Natural killer cell treated with Interleukin-12 subunit alpha and Interleukin-12 subunit beta and Interleukin-15 and Interleukin-18, amount 100 ng/mL, for 72 hours (primary cell): ENCODE measurements at regions not wholly inside any gene's neighbourhood (a gene's known extent, or its start where the extent isn't known, plus 50 kb on each side); places are given as distances from the start of the nearest gene placed in this dataset.
"Not testable (repeated sequence)": the region's sequence is repeated elsewhere in the genome, so short reads cannot be mapped to it uniquely, and the experiment has no call there.

Experiments
- ATAC-seq, 2 donors: fragments of 150-1000 bp; cut with Tn5 transposase in 1 of 2; sonication (Bioruptor Pico), chemical (Tn5 transposase) in 1 of 2; 2 replicates each; pipeline ENCODE4 v1.10.0; 2021
- DNase-seq: peaks from one replicate; pipeline ENCODE4 v3.0.0; 2022; ENCODE audit warnings: low spot score
- H3K27ac Mint-ChIP-seq, 2 donors: 1 replicate in 1 of 2; 2 replicates in 1 of 2; pipeline ENCODE4 v1.8.0; 2022; ENCODE audit warnings: mixed read lengths in 2 of 2, mild to moderate bottlenecking in 1 of 2, moderate library complexity in 1 of 2
- H3K27me3 Mint-ChIP-seq, 2 donors: 1 replicate in 1 of 2; 2 replicates in 1 of 2; pipeline ENCODE4 v1.8.0; 2022; ENCODE audit warnings: mixed read lengths in 2 of 2
- H3K36me3 Mint-ChIP-seq: one replicate; pipeline ENCODE4 v1.8.0; 2022; ENCODE audit warnings: mixed read lengths
- H3K4me1 Mint-ChIP-seq, 2 donors: 1 replicate in 1 of 2; 2 replicates in 1 of 2; pipeline ENCODE4 v1.8.0; 2022; ENCODE audit warnings: low read depth in 2 of 2, mixed read lengths in 2 of 2, mild to moderate bottlenecking in 1 of 2
- H3K4me3 Mint-ChIP-seq: one replicate; pipeline ENCODE4 v1.8.0; 2022; ENCODE audit warnings: mixed read lengths
- H3K9me3 Mint-ChIP-seq: 2 replicates; pipeline ENCODE4 v1.8.0; 2022; ENCODE audit warnings: mixed read lengths

- H3K27me3 Mint-ChIP-seq = no peaks in the 10 kb centered on the region
- H3K4me3 Mint-ChIP-seq = no peak overlapping the region
- H3K36me3 Mint-ChIP-seq = no peaks in the 10 kb centered on the region
- DNase-seq = no peak
- peaks cover 9% of the 10 kb centered on the region for H3K9me3 Mint-ChIP-seq
- no peaks in the 10 kb centered on the region for H3K4me1 Mint-ChIP-seq
- H3K27ac Mint-ChIP-seq = no peak overlapping the region
- ATAC-seq = no peak
Measured at GRCh38 chr5:98157368-98157767, 616.1 kb upstream of the RGMB start.

GRCh38 chr5:98158440-98158839 lies 615.0 kb upstream of the RGMB start:
- H3K36me3 Mint-ChIP-seq = no peaks in the 10 kb centered on the region
- no peak overlapping the region for H3K27ac Mint-ChIP-seq
- ATAC-seq (no peak), DNase-seq (no peak)
- peaks cover 9% of the 10 kb centered on the region for H3K9me3 Mint-ChIP-seq
- H3K4me3 Mint-ChIP-seq = no peak overlapping the region
- no peaks in the 10 kb centered on the region for H3K4me1 Mint-ChIP-seq
- no peaks in the 10 kb centered on the region for H3K27me3 Mint-ChIP-seq

- H3K27ac Mint-ChIP-seq = no peak overlapping the region
- no peak overlapping the region for H3K4me3 Mint-ChIP-seq
- no peaks in the 10 kb centered on the region for H3K36me3 Mint-ChIP-seq
- no peaks in the 10 kb centered on the region for H3K27me3 Mint-ChIP-seq
- ATAC-seq (no peak), DNase-seq (no peak)
- peaks cover 4% of the 10 kb centered on the region for H3K9me3 Mint-ChIP-seq
- no peaks in the 10 kb centered on the region for H3K4me1 Mint-ChIP-seq
Measured at GRCh38 chr5:98163796-98164493, 609.5 kb upstream of the RGMB start.

GRCh38 chr5:98168871-98169270 lies 604.6 kb upstream of the RGMB start:
- DNase-seq (no peak), ATAC-seq (no peak)
- H3K27me3 Mint-ChIP-seq = no peaks in the 10 kb centered on the region
- H3K27ac Mint-ChIP-seq = no peak overlapping the region
- H3K4me3 Mint-ChIP-seq = no peak overlapping the region
- no peaks in the 10 kb centered on the region for H3K4me1 Mint-ChIP-seq
- H3K36me3 Mint-ChIP-seq = no peaks in the 10 kb centered on the region
- H3K9me3 Mint-ChIP-seq = no peaks in the 10 kb centered on the region

- ATAC-seq (no peak), DNase-seq (no peak)
- Mint-ChIP-seq H3K4me3 (no peak overlapping the region), H3K4me1 (no peaks in the 10 kb centered on the region), H3K9me3 (no peaks in the 10 kb centered on the region), H3K27me3 (no peaks in the 10 kb centered on the region), H3K36me3 (no peaks in the 10 kb centered on the region), H3K27ac (no peak overlapping the region)
Measured at GRCh38 chr5:98170994-98171393, 602.5 kb upstream of the RGMB start.

- no peak overlapping the region for H3K4me3 Mint-ChIP-seq
- no peak for ATAC-seq
- no peaks in the 10 kb centered on the region for H3K4me1 Mint-ChIP-seq
- DNase-seq = no peak
- no peaks in the 10 kb centered on the region for H3K36me3 Mint-ChIP-seq
- H3K27ac Mint-ChIP-seq = no peak overlapping the region
- no peaks in the 10 kb centered on the region for H3K27me3 Mint-ChIP-seq
- peaks cover 3% of the 10 kb centered on the region for H3K9me3 Mint-ChIP-seq
Measured at GRCh38 chr5:98173334-98173733, 600.1 kb upstream of the RGMB start.

- Mint-ChIP-seq H3K27ac (no peak overlapping the region), H3K27me3 (no peaks in the 10 kb centered on the region), H3K36me3 (no peaks in the 10 kb centered on the region), H3K9me3 (peaks cover 7% of the 10 kb centered on the region), H3K4me3 (no peak overlapping the region), H3K4me1 (no peaks in the 10 kb centered on the region)
- ATAC-seq (no peak), DNase-seq (no peak)
Measured at GRCh38 chr5:98175474-98175873, 598.0 kb upstream of the RGMB start.

GRCh38 chr5:98179791-98180755 lies 593.4 kb upstream of the RGMB start:
- H3K4me1 Mint-ChIP-seq = no peaks in the 10 kb centered on the region
- no peaks in the 10 kb centered on the region for H3K36me3 Mint-ChIP-seq
- H3K9me3 Mint-ChIP-seq = peaks cover 18% of the 10 kb centered on the region
- no peak for DNase-seq
- no peaks in the 10 kb centered on the region for H3K27me3 Mint-ChIP-seq
- H3K4me3 Mint-ChIP-seq = no peak overlapping the region
- H3K27ac Mint-ChIP-seq = no peak overlapping the region
- ATAC-seq = no peak

GRCh38 chr5:98186128-98186527 lies 587.3 kb upstream of the RGMB start:
- Mint-ChIP-seq H3K9me3 (peaks cover 13% of the 10 kb centered on the region), H3K27ac (no peak overlapping the region), H3K4me1 (no peaks in the 10 kb centered on the region), H3K4me3 (no peak overlapping the region), H3K27me3 (no peaks in the 10 kb centered on the region), H3K36me3 (no peaks in the 10 kb centered on the region)
- no peak for ATAC-seq
- no peak for DNase-seq

GRCh38 chr5:98187945-98188344 lies 585.5 kb upstream of the RGMB start:
- Mint-ChIP-seq H3K4me1 (no peaks in the 10 kb centered on the region), H3K27ac (no peak overlapping the region), H3K27me3 (no peaks in the 10 kb centered on the region), H3K36me3 (no peaks in the 10 kb centered on the region), H3K4me3 (no peak overlapping the region), H3K9me3 (peaks cover 13% of the 10 kb centered on the region)
- no peak for DNase-seq
- no peak for ATAC-seq

- ATAC-seq, DNase-seq, H3K27me3 Mint-ChIP-seq, H3K4me1 Mint-ChIP-seq, H3K4me3 Mint-ChIP-seq, H3K27ac Mint-ChIP-seq, H3K9me3 Mint-ChIP-seq, H3K36me3 Mint-ChIP-seq: not testable (repeated sequence)
Measured at GRCh38 chr5:98190344-98190743, 583.1 kb upstream of the RGMB start.

GRCh38 chr5:98193921-98194760 lies 579.3 kb upstream of the RGMB start:
- no peak overlapping the region for H3K4me3 Mint-ChIP-seq
- H3K4me1 Mint-ChIP-seq = no peaks in the 10 kb centered on the region
- H3K27ac Mint-ChIP-seq = no peak overlapping the region
- DNase-seq (no peak), ATAC-seq (no peak)
- no peaks in the 10 kb centered on the region for H3K27me3 Mint-ChIP-seq
- no peaks in the 10 kb centered on the region for H3K36me3 Mint-ChIP-seq
- peaks cover 5% of the 10 kb centered on the region for H3K9me3 Mint-ChIP-seq

- Mint-ChIP-seq H3K4me3 (no peak overlapping the region), H3K9me3 (peaks cover 5% of the 10 kb centered on the region), H3K4me1 (no peaks in the 10 kb centered on the region), H3K36me3 (no peaks in the 10 kb centered on the region), H3K27ac (no peak overlapping the region), H3K27me3 (no peaks in the 10 kb centered on the region)
- DNase-seq (no peak), ATAC-seq (no peak)
Measured at GRCh38 chr5:98200726-98201541, 572.5 kb upstream of the RGMB start.
